ENCODE measurements at regions not wholly inside any gene's neighbourhood (a gene's known extent, or its start where the extent isn't known, plus 50 kb on each side); places are given as distances from the start of the nearest gene placed in this dataset.

DNA sequence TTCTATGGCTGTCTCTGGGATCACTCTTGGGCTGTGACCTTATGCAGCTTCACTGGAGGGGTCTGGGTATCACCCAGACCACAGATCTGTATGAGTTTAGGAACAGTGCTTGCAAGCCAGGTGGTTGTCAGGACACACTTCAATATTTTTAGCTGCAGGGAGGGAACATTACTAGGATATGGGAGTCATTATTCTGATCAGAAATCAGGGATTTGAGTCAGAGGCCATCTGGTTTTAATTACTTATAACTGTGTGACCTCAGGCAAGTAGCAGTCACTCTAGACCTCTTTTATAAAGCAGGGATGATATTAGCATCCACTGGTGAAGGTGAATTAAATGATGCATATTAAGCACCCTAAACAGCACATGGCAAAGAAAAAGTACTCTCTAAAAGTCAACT lies 60.1 kb upstream of the NMUR2 start:
- no peak for DNase-seq
- BruUV-seq (replicated peaks), result no TSS peak
- H3K4me2 ChIP-seq (ENCODE audit: low read length), result no peak overlapping the region
- H3K9me2 ChIP-seq (replicated peaks; ENCODE audit: low read length), result no peaks in the 10 kb centered on the region
- intact Hi-C loops (cut with micrococcal nuclease), result no loop called here
- no peak overlapping the region for H2AFZ ChIP-seq (ENCODE audit: low read length)
- no peak overlapping the region for H3K9ac ChIP-seq (ENCODE audit: low read length)
- ChIA-PET POLR2A (ENCODE audit: unreplicated experiment) (no interaction called here), CTCF (no interaction called here)
- no peaks in the 10 kb centered on the region for H3K9me3 ChIP-seq (ENCODE audit: low read length)
- no peaks in the 10 kb centered on the region for H3K4me1 ChIP-seq (ENCODE audit: insufficient read depth, low read length)
- no peak overlapping the region for H3K27ac ChIP-seq (ENCODE audit: low read length)
- no peaks in the 10 kb centered on the region for H3K36me3 ChIP-seq (ENCODE audit: low read depth, low read length)
- H3K27me3 ChIP-seq (ENCODE audit: low read length), result peaks cover 36% of the 10 kb centered on the region
- no peak for TF ChIP-seq EZH2 (IDR thresholded peaks at IDR 0.05; ENCODE audit: low read length, unreplicated experiment)
- no peak for TF ChIP-seq EZH2phosphoT487 (IDR thresholded peaks at IDR 0.05; ENCODE audit: borderline replicate concordance, low read length)
- TF ChIP-seq, protein P1, sequence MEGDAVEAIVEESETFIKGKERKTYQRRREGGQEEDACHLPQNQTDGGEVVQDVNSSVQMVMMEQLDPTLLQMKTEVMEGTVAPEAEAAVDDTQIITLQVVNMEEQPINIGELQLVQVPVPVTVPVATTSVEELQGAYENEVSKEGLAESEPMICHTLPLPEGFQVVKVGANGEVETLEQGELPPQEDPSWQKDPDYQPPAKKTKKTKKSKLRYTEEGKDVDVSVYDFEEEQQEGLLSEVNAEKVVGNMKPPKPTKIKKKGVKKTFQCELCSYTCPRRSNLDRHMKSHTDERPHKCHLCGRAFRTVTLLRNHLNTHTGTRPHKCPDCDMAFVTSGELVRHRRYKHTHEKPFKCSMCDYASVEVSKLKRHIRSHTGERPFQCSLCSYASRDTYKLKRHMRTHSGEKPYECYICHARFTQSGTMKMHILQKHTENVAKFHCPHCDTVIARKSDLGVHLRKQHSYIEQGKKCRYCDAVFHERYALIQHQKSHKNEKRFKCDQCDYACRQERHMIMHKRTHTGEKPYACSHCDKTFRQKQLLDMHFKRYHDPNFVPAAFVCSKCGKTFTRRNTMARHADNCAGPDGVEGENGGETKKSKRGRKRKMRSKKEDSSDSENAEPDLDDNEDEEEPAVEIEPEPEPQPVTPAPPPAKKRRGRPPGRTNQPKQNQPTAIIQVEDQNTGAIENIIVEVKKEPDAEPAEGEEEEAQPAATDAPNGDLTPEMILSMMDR (conservative IDR thresholded peaks at IDR 0.05; ENCODE audit: low read depth, low read length), result no peak
- no peaks in the 10 kb centered on the region for H3F3A ChIP-seq (ENCODE audit: low read length, unreplicated experiment)
- no peaks in the 10 kb centered on the region for H3K79me2 ChIP-seq (ENCODE audit: low read length)
- ATAC-seq, result no peak
- no peaks in the 10 kb centered on the region for H4K20me1 ChIP-seq (ENCODE audit: low read length)
- no peak overlapping the region for H3K4me3 ChIP-seq (ENCODE audit: low read length)

DNA sequence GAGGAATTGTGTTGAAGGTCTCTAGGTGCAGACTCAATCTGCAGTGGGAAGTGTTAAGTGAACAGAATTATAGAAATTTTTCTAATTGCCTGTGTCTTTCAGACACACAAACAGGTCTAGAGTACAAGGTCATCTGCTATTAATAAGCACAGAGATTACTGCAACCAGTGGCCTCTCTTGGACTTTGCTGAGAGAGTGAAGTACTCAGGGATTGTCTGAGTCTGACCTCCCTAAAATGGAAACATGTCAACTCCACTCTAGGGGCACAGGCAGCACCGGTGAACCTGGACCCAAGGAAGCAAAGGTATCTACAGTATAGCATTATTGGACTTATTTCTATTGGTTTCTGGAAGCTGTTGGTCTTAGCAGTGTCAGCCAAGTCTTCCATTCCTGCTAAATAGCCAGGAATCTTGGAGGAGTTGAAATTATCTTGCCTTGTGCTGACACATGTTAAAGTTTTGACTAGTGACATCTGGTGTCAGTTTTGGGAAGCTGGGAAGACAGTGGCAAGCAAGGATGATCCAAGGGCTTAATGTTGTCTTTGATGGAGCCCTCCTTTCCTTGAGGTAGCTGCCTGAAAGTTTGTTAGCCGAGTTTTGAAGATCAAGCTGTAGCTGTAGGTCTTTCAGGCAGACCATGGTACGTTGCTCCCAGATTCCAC lies 61.1 kb upstream of the NMUR2 start:
- DNase-seq (no peak), ATAC-seq (no peak)
- Histone ChIP-seq H3K4me1 (ENCODE audit: insufficient read depth, low read length) (no peaks in the 10 kb centered on the region), H4K20me1 (ENCODE audit: low read length) (no peaks in the 10 kb centered on the region), H3K4me2 (ENCODE audit: low read length) (no peak overlapping the region), H3K4me3 (ENCODE audit: low read length) (no peak overlapping the region), H3K9me2 (replicated peaks; ENCODE audit: low read length) (no peaks in the 10 kb centered on the region), H3K9me3 (ENCODE audit: low read length) (no peaks in the 10 kb centered on the region), H3F3A (ENCODE audit: low read length, unreplicated experiment) (no peaks in the 10 kb centered on the region), H3K27me3 (ENCODE audit: low read length) (peaks cover 39% of the 10 kb centered on the region), H3K79me2 (ENCODE audit: low read length) (no peaks in the 10 kb centered on the region), H3K27ac (ENCODE audit: low read length) (no peak overlapping the region), H3K36me3 (ENCODE audit: low read depth, low read length) (no peaks in the 10 kb centered on the region), H2AFZ (ENCODE audit: low read length) (no peak overlapping the region), H3K9ac (ENCODE audit: low read length) (no peak overlapping the region)
- intact Hi-C loops (cut with micrococcal nuclease), result no loop called here
- ChIA-PET CTCF (no interaction called here), POLR2A (ENCODE audit: unreplicated experiment) (no interaction called here)
- BruUV-seq (replicated peaks), result no TSS peak
- TF ChIP-seq, protein P1 (conservative IDR thresholded peaks at IDR 0.05; ENCODE audit: low read depth, low read length), result no peak
- TF ChIP-seq EZH2phosphoT487 (IDR thresholded peaks at IDR 0.05; ENCODE audit: borderline replicate concordance, low read length), result no peak

DNA sequence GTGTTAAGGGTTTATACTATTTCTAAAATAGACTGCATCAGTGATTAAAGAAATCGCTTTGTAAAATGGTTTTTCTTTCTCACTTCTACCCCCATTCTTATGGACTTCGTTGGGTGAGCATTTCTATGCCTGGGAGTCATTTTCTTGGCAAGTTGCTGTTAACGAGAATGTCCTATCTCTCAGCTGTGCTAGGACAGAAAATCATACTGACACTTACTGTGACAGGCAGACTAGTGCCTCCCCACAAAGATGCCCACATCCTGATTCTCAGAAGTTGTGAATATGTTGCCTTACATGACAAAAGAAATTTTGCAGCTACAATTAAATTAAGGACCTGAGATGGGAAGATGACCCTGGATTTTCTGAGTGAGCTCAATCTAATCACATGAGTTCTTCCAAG lies 65.1 kb upstream of the NMUR2 start:
- H3F3A ChIP-seq (ENCODE audit: low read length, unreplicated experiment), result no peaks in the 10 kb centered on the region
- DNase-seq, result no peak
- intact Hi-C loops (cut with micrococcal nuclease), result no loop called here
- H3K4me2 ChIP-seq (ENCODE audit: low read length), result no peak overlapping the region
- H4K20me1 ChIP-seq (ENCODE audit: low read length), result no peaks in the 10 kb centered on the region
- POLR2A ChIA-PET (ENCODE audit: unreplicated experiment), result no interaction called here
- no peak overlapping the region for H3K4me3 ChIP-seq (ENCODE audit: low read length)
- H3K27ac ChIP-seq (ENCODE audit: low read length), result no peak overlapping the region
- no peaks in the 10 kb centered on the region for H3K79me2 ChIP-seq (ENCODE audit: low read length)
- no peaks in the 10 kb centered on the region for H3K9me2 ChIP-seq (replicated peaks; ENCODE audit: low read length)
- ATAC-seq, result no peak
- H2AFZ ChIP-seq (ENCODE audit: low read length), result no peak overlapping the region
- no peaks in the 10 kb centered on the region for H3K9me3 ChIP-seq (ENCODE audit: low read length)
- TF ChIP-seq EZH2 (IDR thresholded peaks at IDR 0.05; ENCODE audit: low read length, unreplicated experiment), result no peak
- no peak for TF ChIP-seq EZH2phosphoT487 (IDR thresholded peaks at IDR 0.05; ENCODE audit: borderline replicate concordance, low read length)
- H3K27me3 ChIP-seq (ENCODE audit: low read length), result peaks cover 15% of the 10 kb centered on the region
- no peaks in the 10 kb centered on the region for H3K4me1 ChIP-seq (ENCODE audit: insufficient read depth, low read length)
- no TSS peak for BruUV-seq (replicated peaks)
- no peak overlapping the region for H3K9ac ChIP-seq (ENCODE audit: low read length)
- CTCF ChIA-PET, result no interaction called here
- H3K36me3 ChIP-seq (ENCODE audit: low read depth, low read length), result no peaks in the 10 kb centered on the region
